GM21737 (cell line): ENCODE measurements at regions not wholly inside any gene's neighbourhood (a gene's known extent, or its start where the extent isn't known, plus 50 kb on each side); places are given as distances from the start of the nearest gene placed in this dataset.

Experiments
- ATAC-seq: cut with Tn5 transposase; IDR thresholded peaks from one replicate; pipeline ENCODE4 v1.9.1; 2021; ENCODE audit warnings: mild to moderate bottlenecking, moderate library complexity; ENCODE audit not compliant: unreplicated experiment

- no peak for ATAC-seq
Measured at GRCh38 chr18:78087338-78087737, 837.7 kb downstream of the GALR1 start.

- no peak for ATAC-seq
Measured at GRCh38 chr18:78090584-78090983, 840.9 kb downstream of the GALR1 start.

- ATAC-seq, result no peak
Measured at GRCh38 chr18:78092901-78093300, 843.3 kb downstream of the GALR1 start.

GRCh38 chr18:78099979-78100588 is 850.4 kb downstream of the GALR1 start:
- ATAC-seq, result no peak

GRCh38 chr18:78101091-78101490 is 851.4 kb downstream of the GALR1 start:
- no peak for ATAC-seq

GRCh38 chr18:78102135-78102534 is 852.5 kb downstream of the GALR1 start:
- ATAC-seq, result no peak

GRCh38 chr18:78105611-78106010 is 856.0 kb downstream of the GALR1 start:
- no peak for ATAC-seq

GRCh38 chr18:78106946-78107345 is 857.3 kb downstream of the GALR1 start:
- ATAC-seq, result no peak

- no peak for ATAC-seq
Measured at GRCh38 chr18:78107363-78107762, 857.7 kb downstream of the GALR1 start.

GRCh38 chr18:78108554-78108953 is 858.9 kb downstream of the GALR1 start:
- ATAC-seq, result no peak

GRCh38 chr18:78113136-78113939 is 863.7 kb downstream of the GALR1 start:
- ATAC-seq, result no peak

- ATAC-seq, result no peak
Measured at GRCh38 chr18:78113940-78114251, 864.2 kb downstream of the GALR1 start.

GRCh38 chr18:78115896-78116561 is 863.6 kb upstream of the SALL3 start:
- no peak for ATAC-seq

- ATAC-seq, result no peak
Measured at GRCh38 chr18:78123144-78123909, 856.3 kb upstream of the SALL3 start.

GRCh38 chr18:78123926-78124797 is 855.5 kb upstream of the SALL3 start:
- no peak for ATAC-seq

GRCh38 chr18:78125206-78125896 is 854.3 kb upstream of the SALL3 start:
- ATAC-seq, result no peak

GRCh38 chr18:78126106-78126505 is 853.5 kb upstream of the SALL3 start:
- no peak for ATAC-seq

GRCh38 chr18:78126536-78126935 is 853.1 kb upstream of the SALL3 start:
- ATAC-seq, result no peak

GRCh38 chr18:78127041-78127440 is 852.6 kb upstream of the SALL3 start:
- no peak for ATAC-seq

GRCh38 chr18:78128004-78128403 is 851.6 kb upstream of the SALL3 start:
- no peak for ATAC-seq
